H1 (cell line): ENCODE measurements at regions not wholly inside any gene's neighbourhood (a gene's known extent, or its start where the extent isn't known, plus 50 kb on each side); places are given as distances from the start of the nearest gene placed in this dataset.

ENCODE experiments used
- ATF3 ChIP-seq: IDR thresholded peaks from 2 replicates; pipeline ENCODE4 v1.6.1; 2011; ENCODE audit warnings: low read depth, mild to moderate bottlenecking, low read length; ENCODE audit not compliant: insufficient read depth
- BACH1 ChIP-seq: IDR thresholded peaks from 2 replicates; pipeline ENCODE4 v1.6.1; 2012; ENCODE audit warnings: low read length, improper control_type of control experiment
- CHD7 ChIP-seq: fragments of 300-600 bp; sonication (generic); IDR thresholded peaks from 2 replicates; pipeline ENCODE4 v1.7.1; 2012; ENCODE audit warnings: low read length, moderate library complexity, mild to moderate bottlenecking, inconsistent platforms; ENCODE audit not compliant: insufficient replicate concordance
- FOSL1 ChIP-seq: IDR thresholded peaks from 2 replicates; pipeline ENCODE4 v1.6.1; 2011; ENCODE audit warnings: mild to moderate bottlenecking, low read depth, low read length, moderate library complexity; ENCODE audit not compliant: insufficient read depth
- JUN ChIP-seq: IDR thresholded peaks from 2 replicates; pipeline ENCODE4 v1.6.1; 2011; ENCODE audit warnings: low read depth, mild to moderate bottlenecking, improper control_type of control experiment, low read length
- MAFK ChIP-seq: IDR thresholded peaks from 2 replicates; pipeline ENCODE4 v1.6.1; 2012; ENCODE audit warnings: low read depth, mild to moderate bottlenecking, improper control_type of control experiment, low read length
- RNF2 ChIP-seq: fragments of 200-900, 300-1000 bp; sonication (generic); IDR thresholded peaks from 2 replicates; pipeline ENCODE4 v1.7.1; 2016; ENCODE audit warnings: borderline replicate concordance, low read depth, mild to moderate bottlenecking, antibody characterized with exemption, low read length; ENCODE audit not compliant: poor library complexity, severe bottlenecking; ENCODE audit errors: missing control alignments
- SIRT6 ChIP-seq: IDR thresholded peaks from one replicate; pipeline ENCODE4 v1.7.1; 2012; ENCODE audit warnings: low read length, inconsistent platforms
- TF ChIP-seq, protein P1 (sequence below): IDR thresholded peaks from 2 replicates; pipeline ENCODE4 v1.6.1; 2011; ENCODE audit warnings: low read length, improper control_type of control experiment

- TF ChIP-seq CHD7 (no peak), RNF2 (no peak), ATF3 (no peak), MAFK (no peak), JUN (no peak), SIRT6 (no peak), FOSL1 (no peak), BACH1 (no peak)
- TF ChIP-seq, protein P1, sequence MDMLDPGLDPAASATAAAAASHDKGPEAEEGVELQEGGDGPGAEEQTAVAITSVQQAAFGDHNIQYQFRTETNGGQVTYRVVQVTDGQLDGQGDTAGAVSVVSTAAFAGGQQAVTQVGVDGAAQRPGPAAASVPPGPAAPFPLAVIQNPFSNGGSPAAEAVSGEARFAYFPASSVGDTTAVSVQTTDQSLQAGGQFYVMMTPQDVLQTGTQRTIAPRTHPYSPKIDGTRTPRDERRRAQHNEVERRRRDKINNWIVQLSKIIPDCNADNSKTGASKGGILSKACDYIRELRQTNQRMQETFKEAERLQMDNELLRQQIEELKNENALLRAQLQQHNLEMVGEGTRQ = no peak
Measured at GRCh38 chr2:239856620-239857285, 168.4 kb downstream of the NDUFA10 start (continued).
